Cerebellar nuclear complex (tissue), 1 donor: ENCODE measurements at regions not wholly inside any gene's neighbourhood (a gene's known extent, or its start where the extent isn't known, plus 50 kb on each side); places are given as distances from the start of the nearest gene placed in this dataset.

Source experiments
- DNase-seq, 2 experiments: peaks; one replicate each; lab custom pipeline; 2025; lab: John Stamatoyannopoulos, UW

DNA sequence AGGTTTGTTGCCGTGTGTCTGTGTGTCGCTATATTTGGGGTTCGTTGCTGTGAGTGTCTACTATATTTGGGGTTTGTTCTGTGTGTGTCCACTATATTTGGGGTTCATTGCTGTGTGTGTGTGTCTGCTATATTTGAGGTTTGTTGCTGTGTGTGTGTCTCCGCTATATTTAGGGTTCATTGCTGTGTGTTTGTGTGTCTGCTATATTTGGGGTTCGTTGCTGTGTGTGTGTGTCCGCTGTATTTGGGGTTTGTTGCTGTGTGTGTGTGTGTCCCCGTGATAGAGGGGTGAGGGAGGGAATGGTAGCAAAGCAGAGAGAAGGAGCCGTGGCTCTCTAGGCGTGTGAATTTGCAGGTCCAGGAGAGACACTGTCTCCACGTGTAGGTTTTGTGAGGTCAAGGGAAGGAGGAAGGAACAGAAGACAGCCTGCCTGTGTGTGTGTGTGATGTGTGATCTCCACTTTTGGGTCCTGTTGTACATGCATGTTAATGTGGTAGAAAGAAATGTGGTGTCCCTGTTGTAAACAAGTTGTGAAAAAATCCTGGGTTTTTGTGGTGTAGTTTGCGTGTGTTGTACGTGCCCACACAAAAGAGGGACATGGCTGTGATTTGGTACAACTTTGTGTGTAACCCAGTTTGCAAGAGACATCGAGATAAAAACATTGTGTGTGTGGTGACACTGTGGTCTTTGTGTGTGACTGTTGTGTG is 56.3 kb upstream of the ECE1 start:
- no peak for DNase-seq

DNA sequence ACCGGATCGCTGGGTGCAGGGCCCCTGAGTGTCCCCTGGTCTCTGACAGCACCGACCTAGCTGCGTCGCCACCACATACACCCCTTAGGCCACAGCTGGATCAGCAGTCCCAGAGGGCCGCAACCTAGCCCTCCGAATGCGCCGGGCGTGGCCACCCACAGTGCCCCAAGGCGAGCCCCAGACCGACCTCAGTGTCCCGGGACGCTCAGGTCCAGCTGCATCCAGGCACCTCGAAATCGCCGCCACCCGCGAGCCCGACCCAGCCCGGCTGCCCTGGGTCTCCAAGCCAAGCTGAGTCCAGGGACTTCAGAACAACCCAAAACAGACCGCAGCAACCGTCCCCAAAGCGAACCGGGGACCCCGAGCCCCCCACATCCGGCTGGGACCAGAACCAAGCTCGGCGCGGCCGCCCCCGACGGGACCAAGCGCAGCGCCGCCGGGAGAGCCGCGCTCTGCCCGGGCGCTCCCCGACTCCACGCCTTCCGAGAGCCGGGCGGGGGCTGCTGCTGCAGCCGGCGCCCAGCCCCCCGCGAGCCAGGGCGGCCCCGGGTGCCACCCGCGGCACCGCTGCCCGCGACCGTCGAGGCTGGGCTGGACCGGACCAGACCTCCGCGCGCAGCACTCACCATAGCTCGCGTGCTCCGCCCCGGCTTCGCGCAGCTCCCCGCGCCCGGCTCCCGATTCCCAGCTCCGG is 54.6 kb upstream of the ECE1 start:
- DNase-seq = no peak

DNA sequence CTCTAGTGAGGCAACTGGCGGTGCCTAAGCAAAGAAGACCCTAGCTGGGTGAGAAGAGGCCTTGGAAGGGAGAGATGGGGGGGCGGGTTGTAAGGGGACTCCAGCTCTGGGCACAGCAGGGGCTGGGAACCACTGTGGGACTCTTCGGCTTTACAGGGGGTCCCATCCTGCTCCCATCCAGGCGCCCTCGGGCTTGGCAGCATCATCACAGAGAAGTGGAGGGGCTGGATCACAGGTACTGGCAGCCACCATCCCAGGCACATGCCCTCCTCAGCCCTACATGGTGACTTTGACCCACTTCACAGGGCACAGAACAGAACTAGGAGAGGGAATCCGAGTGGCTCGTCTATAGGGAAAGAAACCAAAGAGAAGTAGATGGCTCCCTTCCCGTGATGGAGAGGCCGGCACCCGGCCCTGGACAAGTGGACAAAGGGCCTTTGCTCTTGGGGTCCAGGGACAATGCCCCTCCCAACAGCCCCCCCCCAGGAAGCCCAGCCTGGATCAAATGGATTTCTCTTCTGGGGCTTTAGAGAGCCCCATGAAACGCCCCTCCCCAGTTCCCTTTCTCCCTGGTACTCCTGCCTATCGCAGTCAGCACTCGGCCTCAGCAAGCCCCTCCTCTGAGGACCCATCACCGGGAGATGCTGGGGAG is 54.0 kb upstream of the ECE1 start:
- DNase-seq = no peak

DNA sequence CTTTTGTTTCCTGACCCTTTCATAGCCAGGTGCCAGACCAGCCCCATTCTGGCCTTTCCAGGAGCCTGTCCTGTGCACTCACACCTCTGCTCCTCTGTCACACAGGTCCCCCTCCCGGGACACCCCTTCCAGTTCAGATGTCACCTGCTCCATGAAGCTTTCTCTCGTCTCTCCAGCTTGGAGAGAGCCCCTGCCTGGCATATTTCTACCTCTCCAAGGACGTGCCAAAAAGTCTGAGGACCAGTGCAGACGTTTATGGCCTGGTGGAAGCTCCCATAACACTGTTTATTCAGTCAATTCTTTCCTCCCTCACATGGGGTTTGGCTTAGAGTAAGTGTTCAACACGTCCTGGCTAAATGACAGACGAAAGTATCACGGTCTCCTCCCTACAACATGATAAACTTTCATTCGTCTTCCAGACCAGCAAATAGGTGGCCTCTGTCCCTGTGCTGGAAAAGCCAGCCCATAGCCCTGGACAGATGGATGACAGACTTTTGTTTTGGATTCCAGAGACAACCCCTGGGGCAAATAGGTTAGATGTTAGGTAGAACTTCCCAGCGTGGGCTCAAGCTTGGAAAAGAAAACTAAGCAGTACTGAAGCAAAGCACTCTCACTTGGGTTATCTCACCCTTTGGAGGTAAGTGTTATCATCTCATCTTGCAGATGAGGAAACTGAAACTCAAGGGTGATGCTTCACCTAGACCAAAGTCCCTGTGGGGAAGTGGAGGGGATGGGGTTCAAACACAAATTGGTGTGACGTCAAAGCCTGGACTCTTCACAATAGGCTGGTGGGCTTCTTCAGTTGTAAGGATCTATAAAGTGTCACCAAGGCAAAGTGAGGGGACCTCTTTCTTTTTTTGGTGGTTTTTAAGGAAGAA is 52.9 kb upstream of the ECE1 start:
- DNase-seq = no peak

DNA sequence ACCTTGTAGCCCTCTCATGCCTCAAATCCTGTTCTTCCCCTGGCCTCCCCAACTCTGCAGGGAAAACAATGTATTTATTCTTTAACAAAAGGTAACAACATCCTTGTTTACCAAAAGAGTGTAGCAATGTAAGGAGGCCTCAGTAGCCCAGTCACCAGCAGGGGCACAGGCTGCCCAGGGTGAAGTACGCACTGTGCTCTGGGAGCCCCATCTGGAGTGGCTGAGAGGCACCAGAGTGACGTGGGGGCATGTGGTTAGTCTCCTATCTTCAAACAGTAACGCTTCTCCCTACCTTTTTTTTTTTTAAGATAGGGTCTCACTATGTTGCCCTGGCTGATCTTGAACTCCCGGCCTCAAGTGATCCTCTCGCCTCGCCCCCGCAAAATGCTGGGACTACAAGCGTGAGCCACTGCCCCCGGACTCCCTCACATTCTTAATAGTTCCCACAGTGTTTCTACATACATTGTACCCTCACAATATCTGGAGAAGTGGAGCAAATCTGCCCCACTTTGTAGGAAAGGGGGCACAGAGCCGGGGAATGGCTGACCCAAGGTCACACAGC is 51.3 kb upstream of the ECE1 start:
- no peak for DNase-seq

DNA sequence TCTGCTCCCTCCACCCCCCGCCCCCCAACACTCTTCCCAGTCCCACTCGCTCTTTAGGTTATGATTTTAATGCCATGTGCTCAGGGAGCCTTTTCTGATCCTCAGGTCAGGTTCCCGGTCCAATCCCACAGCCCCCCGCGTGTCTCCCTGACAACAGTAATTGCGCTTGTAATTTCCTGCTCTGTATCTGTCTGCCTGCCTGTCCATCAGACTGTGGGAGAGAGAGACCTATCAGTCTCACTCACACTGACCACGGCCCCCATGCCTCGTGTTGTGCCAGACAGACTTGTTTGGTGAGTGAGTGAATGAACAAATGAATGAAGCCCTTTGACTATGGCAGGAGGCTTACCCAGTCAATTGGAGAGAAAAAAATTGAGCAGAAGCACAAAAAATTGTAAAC is 50.8 kb upstream of the ECE1 start:
- no peak for DNase-seq

DNA sequence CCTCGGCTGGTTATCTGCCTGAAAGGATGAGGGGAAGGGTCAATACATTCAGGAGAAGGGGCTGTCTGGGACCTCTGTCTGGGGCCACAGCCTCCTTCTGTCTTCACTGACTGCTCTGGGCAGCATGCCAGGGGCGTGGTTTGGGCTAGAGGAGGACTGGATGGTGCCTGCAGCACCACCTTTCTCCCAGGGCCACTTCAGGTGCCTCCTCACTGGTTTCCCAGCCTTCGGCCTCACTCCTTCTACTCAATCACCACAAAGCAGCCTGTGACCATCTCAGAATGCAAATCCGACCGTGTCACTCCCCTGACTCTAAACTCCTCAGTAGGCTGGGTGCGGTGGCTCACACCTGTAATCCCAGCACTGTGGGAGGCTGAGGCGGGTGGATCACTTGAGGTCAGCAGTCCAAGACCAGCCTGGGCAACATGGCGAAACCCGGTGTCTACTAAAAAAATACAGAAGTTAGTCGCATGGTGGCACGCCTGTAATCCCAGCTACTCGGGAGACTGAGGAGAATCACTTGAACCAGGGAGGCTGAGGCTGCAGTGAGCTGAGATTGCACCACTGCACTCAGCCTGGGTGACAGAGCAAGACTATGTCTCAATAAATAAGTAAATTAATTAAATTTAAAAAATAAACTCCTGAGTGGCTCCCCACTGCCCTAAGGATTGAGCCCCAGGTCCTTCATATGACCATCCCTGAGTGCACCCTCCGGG is 50.1 kb upstream of the ECE1 start:
- no peak for DNase-seq
